Fibroblast of skin of abdomen (primary cell): ENCODE measurements at regions not wholly inside any gene's neighbourhood (a gene's known extent, or its start where the extent isn't known, plus 50 kb on each side); places are given as distances from the start of the nearest gene placed in this dataset.

Source experiments
- DNase-seq: peaks from one replicate; pipeline ENCODE4 v3.0.0-alpha.2; 2013

DNA sequence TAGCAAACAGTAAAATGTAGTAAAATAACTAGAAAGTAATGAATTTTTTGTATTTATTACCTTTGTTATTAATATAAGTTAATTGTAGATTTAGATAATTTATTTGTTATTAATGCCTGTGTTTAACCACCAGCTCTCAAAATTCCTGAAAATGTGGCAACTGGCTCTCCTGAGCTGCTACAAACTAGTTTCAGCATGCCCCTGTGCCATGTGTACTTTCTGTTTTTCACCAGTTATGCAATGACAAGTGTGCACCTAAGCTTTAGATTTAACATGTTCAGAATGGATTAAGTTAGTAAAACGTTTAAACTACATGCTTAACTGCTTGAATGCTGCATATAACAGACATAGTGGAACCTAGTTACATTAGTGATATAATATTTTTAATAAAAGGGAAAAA lies 88.1 kb downstream of the POSTN start:
- DNase-seq = no peak

DNA sequence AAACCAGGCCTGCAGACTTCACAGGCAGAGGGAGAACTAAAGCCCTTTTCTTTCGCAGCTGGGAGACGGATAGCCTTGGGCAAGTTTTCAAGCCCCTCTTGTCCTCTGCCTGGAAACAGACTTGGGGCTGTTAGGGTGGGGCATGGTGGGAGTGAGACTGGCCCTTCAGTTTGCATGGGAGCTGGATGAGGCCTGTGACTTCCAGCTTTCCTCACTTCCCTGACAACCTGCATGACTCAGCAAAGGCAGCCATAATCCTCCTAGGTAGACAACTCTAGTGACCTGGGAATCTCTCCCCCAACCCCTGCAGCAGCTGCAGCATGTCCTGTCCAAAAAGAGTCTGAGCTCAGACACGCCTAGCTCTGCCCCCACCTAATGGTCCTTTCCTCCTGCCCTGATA lies 93.0 kb downstream of the POSTN start:
- DNase-seq = no peak

DNA sequence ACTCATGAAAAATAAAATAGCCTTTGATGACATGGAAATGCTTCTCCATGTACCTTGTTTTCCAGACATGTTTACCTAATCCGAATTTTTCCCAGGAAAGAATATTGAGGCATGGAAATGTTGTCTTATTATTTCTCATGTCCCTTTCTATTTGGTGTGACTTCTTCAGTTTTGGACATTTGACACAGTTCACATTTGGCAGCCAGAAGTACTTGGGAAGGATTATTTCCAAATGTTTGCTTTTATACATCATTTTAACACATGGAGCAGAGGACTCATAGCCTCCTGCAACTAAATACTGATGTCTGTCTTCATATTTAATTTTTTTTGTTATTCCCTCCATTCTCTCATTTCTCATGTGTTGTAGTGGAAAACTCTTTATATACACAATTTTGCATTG lies 94.3 kb downstream of the POSTN start:
- DNase-seq = no peak

DNA sequence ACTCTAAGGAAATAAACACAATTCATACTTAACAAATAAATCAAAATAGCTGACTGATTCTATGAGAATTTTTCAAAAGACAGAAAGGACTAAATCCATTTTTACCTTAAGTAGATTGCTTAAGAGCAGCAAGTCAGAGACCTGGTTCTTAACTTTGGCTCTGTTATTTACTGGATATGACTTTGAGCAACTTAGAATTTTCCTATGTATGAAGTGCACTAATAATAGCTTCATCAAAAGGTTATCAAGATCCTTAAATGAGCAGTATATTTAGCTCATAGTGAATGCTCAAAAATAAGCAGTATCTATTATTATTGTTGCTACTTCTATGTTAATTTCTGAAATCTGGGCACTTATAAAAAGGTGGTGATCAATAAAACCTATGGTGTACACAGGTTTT lies 95.3 kb downstream of the POSTN start:
- no peak for DNase-seq

DNA sequence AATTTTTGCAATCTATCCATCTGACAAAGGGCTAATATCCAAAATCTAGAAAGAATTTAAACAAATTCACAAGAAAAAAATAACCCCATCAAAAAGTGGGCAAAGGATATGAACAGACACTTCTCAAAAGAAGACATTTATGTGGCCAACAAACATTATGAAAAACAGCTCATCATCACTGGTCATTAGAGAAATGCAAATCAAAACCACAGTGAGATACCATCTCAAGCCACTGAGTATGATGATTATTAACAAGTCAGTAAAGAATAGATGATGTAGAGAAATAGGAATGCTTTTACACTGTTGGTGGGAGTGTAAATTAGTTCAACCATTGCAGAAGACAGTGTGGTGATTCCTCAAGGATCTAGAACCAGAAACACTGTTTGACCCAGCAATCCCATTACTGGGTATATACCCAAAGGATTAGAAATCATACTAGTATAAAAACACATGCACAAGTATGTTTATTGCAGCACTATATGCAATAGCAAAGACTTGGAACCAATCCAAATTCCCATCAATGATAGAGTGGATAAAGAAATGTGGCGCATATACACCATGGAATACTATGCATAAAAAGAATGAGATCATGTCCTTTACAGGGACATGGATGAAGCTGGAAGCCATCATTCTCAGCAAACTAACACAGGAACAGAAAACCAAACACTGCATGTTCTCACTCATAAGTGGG lies 96.1 kb downstream of the POSTN start:
- DNase-seq = peak; percentile 64

DNA sequence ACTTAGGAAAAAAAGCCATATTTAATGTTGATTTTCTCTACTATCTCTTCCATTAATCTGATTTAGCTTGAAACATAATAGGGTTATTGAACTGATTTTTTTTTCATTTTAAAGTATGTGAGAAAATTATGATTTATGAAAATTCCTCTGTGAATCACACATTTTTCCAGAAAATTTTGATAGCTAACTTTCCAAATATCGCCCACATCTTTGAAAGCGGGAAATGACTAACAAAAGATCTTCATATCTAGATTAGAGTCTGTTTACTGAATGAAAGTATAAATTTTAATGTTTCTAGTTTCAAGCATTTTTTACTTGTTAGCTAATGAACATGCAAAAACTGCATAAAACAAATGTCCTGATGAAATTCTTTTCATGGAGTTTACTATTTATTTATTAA lies 97.4 kb downstream of the POSTN start:
- DNase-seq = no peak

DNA sequence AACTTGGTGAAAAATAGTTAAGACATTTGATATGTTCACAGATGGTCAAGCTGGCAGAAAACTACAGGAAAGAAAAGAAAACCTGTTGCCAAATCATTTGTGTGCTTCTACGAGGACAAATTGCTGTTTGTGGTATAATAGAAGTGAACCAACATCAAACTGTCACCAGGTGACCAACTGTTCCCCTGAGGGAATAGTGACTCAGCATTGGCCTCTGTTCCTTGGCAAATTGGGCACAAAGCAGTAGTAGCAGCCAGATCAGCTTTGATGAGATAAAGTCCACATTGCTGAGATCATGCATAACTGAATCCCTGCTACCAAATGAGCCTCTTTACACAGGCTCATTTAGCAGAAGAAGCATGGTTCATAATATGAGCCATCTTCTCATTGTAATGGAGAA lies 103.5 kb downstream of the POSTN start:
- no peak for DNase-seq

DNA sequence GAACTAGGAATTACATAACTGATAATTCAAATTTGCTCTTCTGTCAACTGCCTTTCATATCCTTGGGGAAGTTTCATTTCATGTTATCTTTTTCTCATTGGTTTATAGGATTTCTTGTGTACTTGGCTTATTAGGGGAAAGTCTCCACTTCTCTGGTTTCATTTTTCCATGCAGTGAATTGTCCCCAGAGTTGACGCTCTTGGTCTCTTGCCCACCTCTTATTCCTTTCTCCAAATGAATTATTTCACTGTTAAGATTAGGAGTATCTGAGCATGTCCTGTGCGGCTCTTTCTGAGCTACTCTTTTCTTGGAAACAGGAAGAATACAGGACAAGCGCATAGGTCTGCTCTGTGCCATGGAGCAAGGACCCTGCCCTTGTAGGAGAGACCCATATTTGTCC lies 104.8 kb downstream of the POSTN start:
- no peak for DNase-seq

DNA sequence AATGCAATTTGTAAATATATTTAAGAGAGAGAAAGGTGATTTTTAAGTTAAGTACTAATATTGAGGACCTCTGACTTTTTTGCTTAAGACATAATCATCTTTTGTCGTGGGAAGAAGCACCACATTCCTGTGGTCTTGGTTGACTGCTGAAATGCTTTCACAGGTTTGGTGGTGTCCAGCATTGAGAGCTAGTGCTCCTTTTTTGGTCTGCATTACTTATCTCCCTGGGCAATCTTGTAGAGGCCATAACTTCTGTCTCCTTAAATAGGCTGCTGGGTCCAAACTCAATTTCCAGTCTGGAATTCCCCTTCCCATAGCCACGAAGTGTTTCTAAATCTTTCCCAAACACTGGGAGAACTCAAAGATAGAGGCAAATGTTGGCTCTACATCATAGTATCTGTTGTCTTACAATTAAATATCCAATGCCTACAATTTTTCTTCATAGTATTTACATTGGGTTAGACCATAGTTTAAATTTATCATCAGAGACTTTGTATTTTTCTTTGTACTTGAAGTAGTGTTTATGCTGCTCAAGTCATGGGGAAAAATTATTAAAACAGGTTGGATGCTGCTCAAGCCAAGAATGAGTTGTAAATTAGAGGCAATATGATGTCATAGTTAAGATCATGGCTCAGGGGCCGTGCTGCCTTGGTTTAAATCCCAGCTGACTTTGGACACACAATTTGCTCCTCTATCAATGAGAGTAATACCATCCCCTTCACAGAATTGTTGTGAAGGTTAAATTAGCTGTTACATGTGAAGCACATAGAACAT lies 105.6 kb downstream of the POSTN start:
- DNase-seq = peak; percentile 95

DNA sequence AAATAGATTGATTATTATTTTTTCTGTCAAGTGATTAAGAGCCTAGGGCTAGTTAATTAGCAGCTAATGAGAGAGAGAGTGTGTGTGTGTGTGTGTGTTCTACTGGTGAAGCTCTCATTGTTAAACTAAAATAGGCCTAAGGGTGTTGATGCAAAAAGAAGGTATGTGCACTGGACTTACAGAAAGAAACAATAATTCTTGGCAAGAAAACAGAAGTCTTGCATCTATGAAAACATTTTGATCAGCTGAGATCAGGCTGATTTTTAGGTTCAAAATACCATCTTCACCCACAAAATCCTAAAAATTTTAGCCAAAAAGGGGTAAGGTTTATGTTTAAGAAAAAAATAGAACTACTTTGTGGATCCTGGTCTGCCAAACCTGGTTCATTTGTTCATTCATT lies 106.5 kb downstream of the POSTN start:
- peak; percentile 56 for DNase-seq

DNA sequence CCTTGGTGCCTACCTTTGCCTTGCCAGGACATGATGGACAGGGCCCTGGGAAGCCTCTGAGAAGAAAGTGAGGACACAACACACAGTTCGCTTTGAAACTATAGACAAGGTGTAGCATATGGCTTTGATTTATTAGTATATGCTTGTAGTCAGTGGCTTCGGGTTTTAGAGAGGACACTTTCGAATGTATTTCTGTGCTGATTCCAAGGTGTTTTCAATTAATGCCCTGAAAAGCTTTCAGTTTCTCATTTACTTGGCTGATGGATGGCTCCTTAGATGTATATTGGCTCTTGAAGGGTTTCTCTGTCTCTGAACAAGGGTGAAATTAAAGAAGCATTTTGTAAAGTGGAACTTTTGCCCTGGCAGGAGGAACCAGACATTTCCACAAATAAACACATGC lies 106.9 kb downstream of the POSTN start:
- DNase-seq = peak; percentile 72

DNA sequence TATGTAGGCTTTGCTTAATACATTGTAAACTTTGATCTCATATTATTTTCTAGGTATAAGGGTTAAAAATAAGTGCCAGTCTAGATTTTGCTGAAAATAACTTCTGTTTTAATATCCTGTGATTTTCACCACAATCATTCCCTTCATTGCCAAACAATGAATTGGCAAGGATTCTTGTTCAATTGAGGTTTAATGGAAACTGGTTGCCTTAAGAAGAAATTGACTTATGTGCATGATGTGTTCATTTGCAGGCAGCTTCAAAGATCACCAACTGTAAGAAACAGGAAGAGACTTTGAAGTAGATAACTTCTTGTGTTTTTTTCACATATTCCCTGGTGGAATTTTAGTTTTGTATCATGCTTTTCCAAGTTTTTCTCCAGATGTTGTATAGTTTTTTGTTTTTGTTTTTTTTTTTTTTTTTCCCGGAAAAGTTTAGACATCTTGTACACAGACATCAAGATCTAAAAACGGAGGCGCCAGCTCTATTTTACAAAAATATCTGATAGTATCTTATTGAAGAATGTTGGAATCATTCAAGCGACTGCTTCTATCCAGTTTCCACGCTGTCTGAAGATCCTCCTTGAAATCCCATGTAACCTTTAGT lies 108.3 kb downstream of the POSTN start:
- DNase-seq = peak; percentile 49

DNA sequence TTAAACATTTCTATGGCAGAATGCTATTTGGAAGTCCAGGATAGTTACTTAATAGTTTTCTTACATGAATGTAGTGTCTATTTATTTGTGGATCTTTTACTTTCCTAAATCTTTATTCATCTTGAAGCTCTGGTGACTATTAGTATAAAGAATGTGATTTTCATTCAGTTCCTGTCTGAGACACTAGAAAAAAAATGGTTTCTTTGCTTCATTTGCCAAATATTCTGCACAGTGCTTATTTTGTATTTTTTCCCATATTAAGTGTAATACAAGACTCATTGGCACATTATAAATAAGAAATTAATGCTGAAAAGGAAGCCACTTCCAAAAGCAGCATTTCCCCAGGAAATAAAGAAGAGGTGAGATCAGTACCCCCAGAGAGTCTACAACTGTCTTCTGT lies 109.8 kb downstream of the POSTN start:
- DNase-seq = peak; percentile 64

DNA sequence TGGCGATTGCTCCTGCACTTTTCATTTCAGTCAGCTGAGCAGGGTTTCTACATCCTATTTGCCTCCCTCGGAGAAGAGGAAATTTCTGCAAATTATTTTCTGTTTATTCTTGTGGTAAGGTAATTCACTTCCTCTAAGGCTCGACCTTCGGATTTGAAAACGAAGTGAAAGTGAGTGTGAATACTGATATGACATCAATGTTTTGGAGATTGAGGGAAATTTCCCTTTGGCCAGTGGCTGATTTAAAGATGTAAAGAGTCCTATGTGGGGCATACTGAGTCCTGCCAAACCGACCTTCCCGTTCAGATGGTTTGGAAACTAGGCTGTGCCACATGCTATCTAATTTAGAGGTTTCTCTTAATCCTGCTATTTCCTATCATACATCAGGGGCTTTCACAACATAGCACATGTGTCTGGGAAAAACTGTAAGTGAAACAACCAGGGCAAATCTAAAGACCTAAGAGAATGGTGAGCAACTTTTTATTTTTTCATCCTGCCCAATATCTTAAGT lies 112.3 kb downstream of the POSTN start:
- DNase-seq = peak; percentile 58

DNA sequence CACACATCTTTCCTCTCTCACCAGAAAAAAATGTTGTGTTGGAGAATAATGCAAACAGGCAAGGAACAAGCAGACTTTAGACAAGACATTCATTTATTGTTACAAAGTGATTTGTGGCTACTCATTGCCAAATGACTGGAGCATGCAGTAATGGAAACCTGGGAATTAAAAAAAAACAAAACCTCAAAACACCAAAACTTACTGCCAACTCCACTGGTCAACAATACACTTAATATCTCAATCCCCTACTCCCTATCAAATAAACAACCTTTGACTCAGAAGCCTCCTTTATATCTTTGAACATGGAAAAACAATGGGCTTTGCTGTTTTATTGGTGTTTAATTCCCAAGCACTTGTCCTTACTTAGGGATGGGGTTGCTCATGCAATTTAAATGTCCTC lies 112.8 kb downstream of the POSTN start:
- peak; percentile 67 for DNase-seq

DNA sequence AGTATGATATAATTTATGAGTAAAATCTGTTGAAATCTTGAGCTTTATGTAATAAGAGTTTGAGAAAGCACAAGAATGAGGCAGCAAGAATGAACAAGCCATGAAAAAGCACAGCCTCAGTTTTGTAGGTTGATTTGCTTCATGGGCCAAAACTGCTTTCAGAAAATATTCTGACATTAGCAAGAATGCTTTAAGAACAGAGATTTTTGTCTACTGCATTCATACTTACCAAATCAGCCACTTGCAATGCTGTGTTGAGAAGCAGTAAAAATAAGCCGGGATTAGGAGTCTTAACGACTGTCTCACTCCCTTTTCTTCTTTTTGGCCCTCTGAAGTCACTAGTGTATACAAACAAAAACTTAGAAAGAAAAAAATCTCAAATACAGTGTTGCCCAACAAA lies 114.5 kb downstream of the POSTN start:
- peak; percentile 51 for DNase-seq

DNA sequence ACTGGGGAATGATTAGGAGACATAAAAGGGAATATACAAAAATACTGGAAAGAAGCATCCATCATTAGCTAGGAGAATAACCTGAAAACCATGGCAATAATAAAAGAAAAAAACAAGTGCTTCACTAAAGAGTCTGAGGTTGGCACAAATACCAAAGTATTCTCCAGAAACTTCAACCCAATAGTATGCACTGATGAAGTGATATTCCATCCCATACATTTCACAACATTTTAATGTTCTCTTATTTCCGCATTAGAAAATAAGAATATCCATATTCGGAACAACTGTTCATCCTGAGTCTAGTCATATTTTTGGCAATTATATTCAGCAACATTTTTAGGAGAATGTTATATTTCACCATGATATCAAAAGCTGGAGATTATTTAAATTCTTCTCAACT lies 116.2 kb downstream of the POSTN start:
- no peak for DNase-seq

DNA sequence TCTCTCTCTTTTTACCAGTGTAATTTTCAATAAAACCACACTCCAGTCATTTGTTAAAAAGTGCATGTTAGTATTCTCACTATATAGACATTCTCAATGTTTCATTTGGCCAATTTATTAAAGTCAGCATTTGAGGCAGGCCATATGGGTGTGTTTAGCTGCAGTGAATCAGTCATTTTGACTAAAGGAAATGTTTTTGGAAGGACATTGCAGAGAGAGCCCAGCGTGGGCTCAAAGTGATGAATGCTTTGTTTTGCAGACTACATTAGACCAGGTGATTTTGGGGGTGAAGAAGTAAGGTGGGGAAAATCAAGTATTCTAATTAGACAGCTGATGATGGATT lies 116.7 kb downstream of the POSTN start:
- no peak for DNase-seq

DNA sequence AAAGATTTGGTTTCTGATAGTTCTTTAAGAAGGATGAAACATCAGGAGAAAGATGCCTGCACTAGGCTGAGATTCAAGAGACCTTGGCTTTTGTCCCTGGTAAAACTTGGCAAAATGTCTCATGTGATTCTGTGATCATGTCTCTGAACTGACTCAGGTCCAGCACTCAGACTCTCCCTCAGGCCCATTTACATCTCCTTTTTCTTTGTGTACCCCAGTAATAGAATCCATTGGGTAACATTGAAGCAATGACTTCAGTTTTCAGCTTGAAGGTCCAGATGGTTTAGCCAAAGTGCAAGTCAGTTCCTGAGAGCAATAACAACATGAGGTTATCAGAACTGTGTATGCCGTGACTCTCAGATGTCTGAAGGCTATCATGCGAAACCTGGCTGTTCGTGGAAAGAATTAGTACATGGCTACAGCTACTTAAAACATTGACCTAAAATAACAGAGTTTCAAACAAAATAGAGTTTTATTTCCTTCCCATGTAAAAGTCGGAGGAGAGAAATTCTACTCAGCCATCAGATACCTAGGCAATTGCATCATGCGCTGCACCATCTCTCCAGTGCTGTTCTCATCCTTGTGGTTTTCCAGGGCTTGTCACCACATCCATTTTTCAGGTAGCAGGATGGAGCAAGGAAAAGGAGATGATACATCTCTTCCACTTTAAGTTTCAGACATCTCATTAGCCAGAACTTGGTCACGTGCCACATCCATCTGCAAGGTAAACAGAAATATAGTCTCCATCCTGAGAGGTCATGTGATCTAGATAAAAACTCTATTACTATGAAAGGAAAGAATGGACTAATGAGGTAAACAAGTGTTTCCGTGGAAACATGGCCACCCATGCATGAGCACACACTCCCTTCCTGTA lies 117.3 kb downstream of the POSTN start:
- DNase-seq = peak; percentile 94

DNA sequence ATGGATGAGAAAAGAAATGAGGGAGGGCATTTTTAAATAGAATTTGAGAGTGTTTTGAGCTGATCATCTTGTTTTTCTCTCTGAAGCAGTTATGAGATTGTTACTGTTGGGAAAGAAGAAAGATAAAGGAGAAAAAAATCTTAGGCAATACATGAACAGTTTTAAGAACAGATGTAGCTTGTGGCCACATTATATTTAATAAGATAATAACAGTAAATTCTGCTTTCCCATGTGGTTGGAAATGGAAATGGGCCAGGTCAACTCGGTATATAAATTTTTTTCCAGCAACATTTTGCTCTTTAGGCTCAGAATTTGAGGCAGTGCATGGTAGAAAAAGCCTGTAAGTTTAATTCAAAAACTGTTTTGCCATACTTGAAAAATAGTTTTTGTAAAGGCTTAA lies 118.7 kb downstream of the POSTN start:
- DNase-seq = peak; percentile 58

DNA sequence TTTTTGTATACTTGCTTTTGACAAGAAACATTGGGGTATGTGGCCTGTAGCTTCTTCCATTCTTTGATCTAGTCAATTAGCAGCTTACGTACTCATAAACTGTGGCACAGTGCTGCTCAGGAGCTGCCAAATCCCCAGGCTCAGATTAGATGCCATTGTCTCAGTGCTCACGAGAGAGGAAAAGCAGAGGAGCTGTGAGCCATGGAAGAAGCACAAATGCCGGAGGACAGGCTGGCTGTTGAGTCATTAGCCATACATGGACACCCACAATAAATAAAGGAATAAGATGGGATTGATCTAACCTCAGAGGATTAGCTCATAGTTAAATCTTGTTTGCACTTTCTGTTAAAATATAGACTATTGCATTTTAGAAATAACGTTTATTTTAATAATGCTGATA lies 121.7 kb downstream of the POSTN start:
- DNase-seq = peak; percentile 69

DNA sequence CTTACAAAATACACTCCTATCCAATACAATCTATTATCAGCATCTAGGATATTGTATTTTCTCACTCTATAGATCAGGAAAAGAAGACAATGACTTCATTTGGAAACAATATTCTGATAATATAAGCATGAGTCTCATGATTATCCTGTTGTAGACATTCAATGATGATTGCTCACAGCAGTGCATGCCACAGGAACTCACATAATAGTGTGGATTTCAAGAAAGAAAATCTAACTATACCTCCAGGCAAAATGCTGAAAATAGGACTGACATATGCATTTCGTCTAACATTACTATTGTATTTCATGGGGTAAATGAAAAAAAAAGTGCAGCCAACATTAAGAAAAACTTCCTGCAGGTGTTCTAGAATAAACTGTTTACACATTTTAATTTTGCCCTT lies 122.6 kb downstream of the POSTN start:
- peak; percentile 74 for DNase-seq

DNA sequence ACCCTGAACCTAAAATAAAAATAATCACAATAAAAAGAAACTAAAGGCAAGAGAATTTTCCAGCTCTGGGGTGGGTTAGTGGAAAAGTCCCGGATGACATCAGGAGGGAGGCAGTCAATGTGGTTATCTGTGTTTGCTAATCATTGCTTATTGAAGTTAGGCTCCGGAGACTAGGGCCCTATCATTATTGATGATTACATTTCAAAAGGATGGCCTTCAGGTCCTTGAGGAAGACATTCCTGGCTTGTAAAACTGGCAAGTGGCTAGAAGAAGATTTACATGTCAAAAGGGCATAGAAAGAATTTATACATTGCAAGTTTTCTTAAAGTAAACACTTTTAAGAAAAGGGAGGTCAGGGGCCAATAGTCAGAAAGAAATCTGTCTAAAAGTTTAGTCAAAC lies 123.4 kb downstream of the POSTN start:
- DNase-seq = no peak
